Activated CD4-positive, alpha-beta T cell treated with anti-CD3 and anti-CD28 coated beads, Interleukin-2, Interleukin-4, amounts not matched to agents 100 ng/mL and 50 ng/mL, durations not matched to agents 16 hours and 8 hours (primary cell): ENCODE measurements at regions not wholly inside any gene's neighbourhood (a gene's known extent, or its start where the extent isn't known, plus 50 kb on each side); places are given as distances from the start of the nearest gene placed in this dataset.
A peak's percentile ranks its signal among the peaks of the same experiment; 100 is the strongest.
"Not testable (repeated sequence)": the region's sequence is repeated elsewhere in the genome, so short reads cannot be mapped to it uniquely, and the experiment has no call there.

ENCODE experiments used
- DNase-seq: peaks from one replicate; pipeline ENCODE4 v3.0.0-alpha.2; 2020; ENCODE audit warnings: low spot score

DNA sequence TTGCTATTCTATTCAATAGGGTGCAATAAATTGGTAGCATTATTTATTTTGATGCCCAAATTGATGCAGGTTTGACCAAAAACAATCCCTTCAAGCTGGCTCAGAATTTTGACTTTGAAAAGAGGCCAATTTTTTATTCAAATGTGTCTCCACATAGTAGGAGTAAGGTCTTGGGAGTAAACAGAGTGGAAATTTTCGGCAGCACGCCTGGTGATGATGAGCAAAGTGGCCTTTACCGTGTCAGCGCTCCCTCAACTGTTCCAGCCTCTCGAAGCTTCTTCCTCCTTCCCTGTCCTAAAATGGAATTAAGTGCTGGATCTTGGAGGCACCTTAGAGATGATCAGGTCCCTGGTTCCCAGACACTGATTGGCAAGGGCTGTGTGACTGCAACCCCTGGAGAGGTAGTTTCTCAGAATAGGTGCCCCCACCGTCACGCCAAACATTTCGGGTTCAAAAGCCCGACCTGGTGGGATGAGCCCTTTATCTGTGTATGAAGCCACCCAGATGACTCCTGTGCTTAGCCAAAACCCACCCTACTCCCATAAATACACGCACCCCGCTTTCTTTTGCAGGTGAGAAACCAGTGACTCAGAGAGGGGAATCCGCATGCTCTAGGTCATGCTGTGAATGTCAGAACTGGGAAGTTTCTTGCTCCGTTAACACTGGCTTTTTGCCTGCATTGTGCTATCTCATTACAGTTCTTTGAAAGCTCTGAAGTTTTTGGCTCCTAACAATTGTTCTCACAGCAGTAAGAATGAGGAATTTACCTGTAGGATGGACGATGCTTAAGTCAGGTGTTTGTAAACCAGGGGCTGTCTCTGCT, 89.1 kb downstream of the CRYGS start:
- DNase-seq, result no peak

DNA sequence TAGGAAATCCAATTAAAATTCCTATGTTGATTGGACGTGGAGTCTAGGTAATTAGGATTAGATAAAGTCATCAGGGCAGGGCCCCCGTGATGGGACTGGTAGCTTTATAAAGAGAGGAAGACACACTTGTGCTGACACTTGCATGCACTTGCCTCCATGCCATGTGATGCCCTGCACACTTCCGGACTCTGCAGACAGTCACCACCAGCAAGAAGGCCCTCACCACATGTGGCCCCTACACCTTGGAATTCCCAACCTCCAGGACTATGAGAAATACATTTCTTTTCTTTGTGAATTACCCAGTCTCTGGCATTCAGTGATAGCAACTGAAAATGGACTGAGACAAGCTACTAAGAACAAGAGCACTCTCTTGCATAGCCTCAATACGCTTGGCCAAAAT, 90.6 kb downstream of the CRYGS start:
- no peak for DNase-seq

DNA sequence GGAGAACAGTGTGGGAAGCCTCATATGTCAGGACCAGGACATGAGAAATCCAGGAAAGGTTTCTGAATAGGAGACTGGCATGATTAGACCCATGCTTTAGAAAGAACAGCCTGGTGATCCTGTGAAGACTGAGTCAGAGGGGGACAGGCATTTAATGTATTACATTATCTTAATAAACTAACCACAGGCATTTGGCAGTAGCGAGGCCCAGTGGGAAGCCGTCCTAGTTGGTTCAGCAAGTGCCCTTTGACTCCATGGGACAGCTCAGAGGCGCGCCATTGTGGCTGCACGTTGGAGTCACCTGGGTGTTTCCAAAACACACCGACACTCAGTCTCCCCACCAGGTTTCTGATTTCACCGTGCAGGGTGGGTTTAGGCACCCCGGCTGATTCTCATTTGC, 90.5 kb upstream of the DGKG start:
- DNase-seq, result no peak

DNA sequence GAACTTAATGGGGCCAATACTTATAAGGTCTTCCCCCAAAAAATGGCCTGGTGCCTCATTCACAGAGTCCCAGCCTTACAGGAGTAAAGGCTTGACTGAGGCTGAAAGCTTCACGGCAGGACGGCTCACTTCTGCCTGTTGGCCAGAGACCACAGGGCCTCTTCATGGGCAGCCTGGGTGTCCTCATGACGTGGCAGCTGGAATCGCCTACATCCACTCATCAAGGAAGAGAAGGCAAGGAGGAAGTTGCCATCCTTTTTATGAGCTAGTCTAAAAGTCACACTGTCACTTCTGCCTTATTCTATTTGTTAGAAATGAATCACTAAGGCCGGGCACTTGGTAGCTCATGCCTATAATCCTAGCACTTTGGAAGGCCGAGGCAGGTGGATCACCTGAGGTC, 89.3 kb upstream of the DGKG start:
- no peak for DNase-seq

DNA sequence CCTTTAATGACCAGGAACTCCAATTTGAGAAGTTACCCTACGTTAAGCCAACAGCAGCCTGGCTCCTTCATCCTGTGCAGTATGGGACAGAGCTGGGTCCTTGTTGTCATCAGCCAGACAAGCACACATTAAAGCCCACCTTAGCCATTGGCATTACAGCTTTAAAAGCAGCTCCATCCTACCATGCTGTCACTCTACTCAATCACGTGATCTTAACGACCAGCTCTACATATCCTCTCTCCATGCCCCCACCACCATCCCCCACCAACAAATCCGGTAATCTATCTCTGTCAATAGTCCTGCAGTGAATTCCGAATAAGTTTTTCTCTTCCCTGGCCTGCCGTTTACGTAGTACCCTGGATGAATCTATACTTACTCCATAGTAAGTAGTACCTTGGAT, 82.9 kb upstream of the DGKG start:
- no peak for DNase-seq

DNA sequence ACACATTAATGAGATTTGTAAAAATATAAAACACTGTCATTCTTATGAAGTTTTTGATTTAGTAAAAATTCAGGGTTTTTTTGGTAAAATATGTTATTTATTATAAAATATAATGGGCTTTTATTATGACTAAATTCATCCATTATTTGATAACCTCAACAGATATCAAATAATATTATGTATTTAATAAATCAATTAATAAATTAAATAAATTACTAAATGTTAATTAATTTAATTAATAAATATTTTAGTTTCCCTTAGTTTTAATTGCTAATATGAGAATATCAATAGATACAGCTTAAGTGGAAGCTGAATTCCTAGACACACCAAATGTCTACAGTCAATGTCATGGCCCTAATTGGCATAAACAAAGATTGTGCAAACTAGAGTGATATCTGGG, 82.3 kb upstream of the DGKG start:
- no peak for DNase-seq

DNA sequence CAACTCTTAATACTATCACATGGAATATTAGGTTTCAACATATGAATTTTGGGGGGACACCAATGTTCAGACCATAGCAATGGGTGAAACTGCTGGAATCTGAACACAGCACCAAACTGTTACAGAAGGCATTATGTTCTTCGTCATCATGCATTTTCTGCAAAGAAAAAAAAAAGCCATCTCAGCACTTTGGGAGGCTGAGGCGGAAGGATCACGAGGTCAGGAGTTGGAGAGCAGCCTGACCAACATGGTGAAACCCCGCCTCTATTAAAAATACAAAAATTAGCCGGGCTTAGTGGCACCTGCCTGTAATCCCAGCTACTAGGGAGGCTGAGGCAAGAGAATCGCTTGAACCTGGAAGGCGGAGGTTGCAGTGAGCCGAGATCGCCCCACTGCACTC, 80.9 kb upstream of the DGKG start:
- not testable (repeated sequence) for DNase-seq

DNA sequence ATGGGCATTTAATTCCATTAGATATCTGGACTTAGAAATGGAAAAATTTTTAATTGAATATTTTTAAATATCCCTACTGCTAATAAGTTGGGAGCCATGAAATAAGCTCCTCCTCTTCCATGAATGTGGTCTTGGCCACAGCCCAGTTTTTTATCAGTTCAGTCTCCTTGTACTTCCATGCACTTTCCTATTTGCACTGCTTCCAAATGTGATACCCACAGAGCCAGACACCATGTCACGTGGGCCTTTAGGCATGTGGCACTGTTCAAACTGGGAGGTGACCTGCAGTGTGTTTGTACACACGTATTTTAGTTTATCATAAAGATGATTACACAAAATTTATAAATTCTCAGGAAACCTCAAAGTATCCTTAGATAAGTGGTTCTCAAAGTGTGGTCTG, 80.1 kb upstream of the DGKG start:
- no peak for DNase-seq

DNA sequence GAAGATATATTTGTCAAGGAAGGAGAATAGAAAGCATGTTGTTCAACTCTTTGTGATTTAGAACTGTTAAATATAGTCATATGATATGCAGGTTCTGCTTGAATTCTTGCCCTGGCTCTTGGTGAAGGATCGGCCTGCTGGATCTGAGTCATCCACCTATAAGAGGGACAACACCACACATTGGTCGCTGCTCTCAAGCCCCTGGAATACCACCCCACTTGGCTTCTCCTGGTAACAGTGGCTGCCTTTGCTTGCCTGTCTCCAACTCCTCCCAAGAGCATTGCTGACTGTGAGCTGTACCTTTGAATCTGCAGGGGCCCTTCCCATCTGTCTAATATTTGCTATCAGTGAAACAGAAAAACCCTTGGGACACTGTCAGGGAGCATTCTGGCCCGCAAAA, 78.9 kb upstream of the DGKG start:
- DNase-seq, result no peak

DNA sequence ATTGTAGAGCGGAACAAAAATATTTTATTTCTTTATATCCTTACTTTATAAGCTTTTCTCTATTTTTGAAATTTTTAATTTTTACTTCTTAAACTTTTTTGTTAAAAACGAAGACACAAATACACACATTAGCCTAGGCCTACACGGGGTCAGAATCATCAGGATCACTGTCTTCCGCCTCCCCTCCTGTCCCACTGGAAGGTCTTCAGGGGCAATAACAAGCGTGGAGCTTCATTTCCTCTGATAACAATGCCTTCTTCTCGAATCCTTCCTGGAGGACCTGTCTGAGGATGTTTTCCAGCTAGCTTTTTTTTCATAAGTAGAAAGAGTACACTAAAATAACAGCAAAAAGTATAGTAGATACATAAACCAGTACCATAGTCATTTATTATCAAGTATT, 77.7 kb upstream of the DGKG start:
- DNase-seq, result no peak

DNA sequence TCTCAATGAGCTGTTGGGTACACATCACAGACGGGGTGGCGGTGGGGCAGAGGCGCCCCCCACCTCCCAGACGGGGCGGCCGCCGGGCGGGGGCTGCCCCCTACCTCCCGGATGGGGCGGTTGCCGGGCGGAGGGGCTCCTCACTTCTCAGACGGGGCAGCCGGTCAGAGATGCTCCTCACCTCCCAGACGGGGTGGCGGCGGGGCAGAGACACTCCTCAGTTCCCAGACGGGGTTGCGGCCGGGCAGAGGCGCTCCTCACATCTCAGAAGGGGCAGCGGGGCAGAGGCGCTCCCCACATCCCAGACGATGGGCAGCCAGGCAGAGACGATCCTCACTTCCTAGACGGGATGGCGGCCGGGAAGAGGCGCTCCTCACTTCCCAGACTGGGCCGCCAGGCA, 73.3 kb upstream of the DGKG start:
- not testable (repeated sequence) for DNase-seq

DNA sequence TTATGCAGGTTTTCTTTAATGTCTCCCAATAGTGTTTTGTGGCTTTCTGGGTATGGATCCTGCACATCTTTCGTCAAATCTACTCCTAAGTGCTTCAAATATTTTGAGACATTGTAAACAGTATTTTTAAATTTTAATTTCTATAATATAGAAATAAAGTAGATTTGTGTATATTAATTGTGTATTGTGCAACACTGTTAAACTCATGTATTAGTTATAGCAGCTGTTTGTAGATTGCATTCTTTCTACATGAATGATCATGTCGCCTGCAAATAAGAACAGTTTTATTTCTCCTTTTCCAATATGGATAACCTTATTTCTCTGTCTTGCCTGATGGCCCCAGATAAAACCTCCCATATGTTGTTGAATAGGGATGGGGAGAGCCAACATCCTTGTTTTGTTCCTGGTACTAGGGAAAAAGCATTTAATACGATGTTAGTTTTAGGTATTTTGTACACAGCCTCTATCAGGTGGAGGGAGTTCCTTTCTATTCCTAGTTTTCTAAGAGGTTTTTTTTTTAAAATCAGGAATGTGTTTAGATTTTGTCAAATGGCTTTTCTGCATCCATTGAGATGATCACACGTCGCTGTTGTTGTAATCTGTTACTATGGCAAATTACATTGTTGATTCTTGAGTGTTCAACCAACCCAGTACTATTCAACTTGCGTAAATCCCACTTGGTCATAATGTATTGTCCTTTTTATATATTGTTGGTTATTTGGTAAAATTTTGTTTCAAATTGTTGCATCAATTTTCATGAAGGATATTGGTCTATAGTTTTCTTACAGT, 71.1 kb upstream of the DGKG start:
- no peak for DNase-seq

DNA sequence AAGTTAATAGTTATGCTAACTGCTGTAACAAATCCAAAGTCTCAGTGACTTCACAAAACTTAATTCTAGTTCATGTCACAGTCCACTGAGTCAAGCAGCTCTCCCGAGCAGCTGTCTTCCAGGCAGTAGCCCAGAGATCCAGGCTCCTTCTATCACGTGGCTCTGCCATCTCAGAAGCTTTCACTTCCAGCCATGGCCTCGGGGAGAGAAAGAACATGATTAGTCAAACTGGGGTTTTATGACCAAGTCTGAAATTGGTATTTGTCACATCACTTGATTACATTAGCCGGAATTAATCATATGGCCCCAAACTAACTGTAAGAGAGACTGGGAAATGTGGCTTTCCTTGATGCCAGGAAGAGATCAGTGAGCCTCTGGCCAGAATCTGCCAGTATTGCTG, 70.2 kb upstream of the DGKG start:
- peak; percentile 68 for DNase-seq

DNA sequence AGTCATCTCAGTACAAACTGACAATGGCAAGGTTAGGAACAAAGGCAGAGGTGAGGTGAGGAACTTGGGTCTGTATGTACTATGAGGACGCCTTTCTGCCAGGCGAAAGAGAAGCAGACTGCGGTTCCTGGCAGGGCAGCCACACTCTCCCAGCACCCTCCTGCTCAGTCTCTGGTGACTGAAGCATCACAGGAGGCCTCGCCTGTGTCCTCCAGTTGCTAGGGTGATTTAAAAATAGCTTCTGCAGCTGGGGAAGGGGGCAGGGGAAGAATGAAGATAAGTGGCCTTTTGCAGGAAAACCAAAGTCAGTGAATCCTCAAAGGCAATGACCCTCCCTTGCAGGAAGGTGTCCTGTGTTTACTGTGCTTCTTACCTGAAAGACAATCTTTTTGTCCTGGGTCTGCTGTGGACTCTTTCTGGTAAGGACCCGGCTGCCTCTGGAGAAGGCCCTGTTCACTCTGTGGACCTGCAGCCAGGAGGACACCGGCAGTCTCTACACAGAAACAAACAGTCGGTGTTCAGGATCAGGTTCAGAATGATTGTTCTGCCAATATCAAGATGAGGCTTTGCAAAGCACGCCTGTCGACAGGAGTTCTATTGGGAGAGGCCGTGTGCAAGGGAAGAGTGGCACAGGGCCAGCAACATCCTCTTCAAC, 65.7 kb upstream of the DGKG start:
- no peak for DNase-seq

DNA sequence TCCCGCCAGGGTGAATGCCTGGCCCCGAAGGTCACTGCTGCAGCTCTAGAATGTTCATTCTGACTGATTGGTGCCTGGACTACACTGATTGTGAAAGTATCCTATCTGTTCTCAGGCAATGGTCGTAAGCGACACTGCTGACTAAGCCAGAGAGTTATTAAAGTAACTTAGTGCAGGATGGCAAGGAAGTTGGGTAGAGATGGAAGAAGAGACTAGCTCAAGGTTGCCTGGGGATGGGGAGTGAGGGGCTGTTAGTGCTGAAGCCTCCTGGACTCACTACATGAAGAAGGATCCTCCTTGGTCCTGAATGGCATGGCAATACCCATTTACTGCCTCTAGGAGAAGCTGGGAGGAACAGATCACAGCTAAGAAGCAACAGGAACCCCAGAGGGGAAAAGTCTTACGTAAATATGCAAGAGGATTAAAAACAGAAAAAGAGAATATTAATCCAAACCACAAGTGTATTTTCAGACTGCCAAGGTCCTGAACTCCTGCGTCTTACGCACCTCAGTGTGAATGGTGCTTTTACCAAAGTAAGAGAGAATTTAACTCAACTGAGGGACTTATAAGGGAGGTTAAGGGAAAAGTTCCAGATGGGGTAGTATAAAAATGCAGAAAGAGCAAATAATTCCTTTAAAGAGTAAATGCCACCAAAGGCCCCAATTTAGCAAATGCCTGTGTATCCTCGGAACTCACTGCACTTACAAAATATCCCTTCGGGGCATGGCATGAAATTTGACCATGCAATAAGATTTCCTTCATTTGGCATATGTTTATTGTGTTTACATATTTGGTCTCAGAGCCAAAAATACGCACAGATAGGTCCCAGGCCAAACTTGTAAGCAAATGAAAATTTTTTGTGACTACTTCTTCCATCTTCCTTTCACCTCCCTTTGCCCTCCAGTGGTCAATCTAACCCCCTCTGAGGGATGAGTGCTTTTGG, 64.0 kb upstream of the DGKG start:
- peak; percentile 23 for DNase-seq

DNA sequence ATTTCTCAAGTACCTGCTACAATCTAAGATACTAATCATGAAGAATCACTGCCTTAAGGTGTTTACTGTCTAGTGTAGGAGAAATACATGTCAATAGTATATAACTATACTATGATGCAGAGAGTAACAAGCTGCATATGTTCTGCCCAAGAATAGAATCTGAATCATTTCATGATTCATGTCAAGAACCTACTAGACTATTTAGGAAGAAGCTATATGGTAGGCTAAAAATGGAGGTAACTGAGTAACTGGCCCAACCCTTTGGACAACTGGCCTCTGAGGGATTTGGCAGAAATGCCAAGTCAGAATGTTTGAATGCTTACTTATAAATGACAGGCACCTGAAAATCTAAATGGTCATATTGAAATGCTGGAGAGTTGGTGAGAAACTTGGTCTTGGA, 59.9 kb upstream of the DGKG start:
- no peak for DNase-seq

DNA sequence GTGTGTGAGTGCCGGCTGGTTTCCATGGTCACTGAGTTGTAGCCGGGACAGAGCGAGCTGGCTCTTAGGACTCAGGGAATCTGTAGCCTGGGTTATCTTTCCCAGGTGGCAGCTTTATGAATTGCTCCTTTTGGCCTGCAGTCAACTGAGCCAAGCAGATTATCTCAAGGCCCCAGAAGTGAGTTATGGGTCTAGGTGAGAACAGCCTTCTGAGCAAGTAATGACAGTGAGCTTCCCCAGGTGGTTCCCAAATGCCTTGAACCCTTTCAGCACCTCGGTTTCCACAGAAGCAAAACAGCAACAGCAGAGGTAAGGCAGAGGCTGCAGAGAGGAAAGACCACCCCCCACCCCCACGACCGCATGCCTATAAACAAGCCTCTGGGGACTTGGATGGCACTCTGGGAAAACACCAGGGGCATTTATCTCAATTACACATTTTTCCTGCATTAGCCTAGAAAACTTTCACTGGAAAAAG, 56.7 kb upstream of the DGKG start:
- DNase-seq, result no peak

DNA sequence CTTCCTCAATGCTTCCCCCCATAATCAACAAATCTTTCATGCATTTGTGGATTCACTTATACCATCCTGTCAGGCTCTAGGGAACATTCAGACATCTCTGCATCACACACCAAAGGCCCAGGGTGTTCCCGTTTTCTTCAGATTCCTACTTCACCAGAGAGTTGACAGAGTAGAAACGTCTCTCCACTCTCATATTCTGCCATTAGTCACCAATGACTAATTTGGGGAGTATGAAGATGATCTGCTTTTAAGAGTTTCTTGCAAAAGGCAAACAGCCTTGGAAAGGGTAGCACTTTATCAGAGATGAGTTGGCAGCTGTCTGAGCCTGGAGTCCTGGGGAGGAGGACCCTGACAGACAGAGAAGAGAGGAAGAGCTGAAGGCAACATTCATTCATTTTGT, 55.8 kb upstream of the DGKG start:
- DNase-seq, result peak; percentile 62

DNA sequence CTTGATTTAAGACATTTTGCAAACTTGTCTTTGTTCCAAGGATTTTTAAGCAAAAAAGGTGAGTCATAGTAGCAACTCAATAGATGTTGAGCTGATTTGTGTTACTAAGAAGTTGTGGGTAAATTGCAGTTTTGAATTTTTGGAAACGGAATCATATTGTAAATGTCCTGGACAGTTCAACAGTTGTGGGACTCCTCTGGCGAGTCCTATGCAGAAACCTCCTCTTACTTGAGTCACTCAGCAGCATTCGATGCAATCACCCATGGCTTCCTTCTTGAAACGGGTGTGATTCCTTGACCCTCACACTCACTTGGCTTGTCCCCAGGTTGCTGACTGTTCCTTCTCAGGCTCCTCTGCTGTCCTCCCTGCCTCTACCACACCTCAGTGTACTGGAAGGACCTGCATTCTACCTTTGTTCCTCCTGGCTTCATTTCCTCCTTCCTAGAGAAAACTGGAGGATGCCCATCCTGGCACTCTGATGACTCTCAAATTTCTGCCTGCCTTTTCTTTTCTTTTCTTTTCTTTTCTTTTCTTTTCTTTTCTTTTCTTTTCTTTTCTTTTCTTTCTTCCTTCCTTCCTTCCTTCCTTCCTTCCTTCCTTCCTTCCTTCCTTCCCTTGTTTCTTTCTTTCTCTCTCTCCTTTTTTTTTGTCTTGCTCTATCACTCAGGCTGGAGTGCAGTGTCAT, 52.8 kb upstream of the DGKG start:
- DNase-seq, result no peak

DNA sequence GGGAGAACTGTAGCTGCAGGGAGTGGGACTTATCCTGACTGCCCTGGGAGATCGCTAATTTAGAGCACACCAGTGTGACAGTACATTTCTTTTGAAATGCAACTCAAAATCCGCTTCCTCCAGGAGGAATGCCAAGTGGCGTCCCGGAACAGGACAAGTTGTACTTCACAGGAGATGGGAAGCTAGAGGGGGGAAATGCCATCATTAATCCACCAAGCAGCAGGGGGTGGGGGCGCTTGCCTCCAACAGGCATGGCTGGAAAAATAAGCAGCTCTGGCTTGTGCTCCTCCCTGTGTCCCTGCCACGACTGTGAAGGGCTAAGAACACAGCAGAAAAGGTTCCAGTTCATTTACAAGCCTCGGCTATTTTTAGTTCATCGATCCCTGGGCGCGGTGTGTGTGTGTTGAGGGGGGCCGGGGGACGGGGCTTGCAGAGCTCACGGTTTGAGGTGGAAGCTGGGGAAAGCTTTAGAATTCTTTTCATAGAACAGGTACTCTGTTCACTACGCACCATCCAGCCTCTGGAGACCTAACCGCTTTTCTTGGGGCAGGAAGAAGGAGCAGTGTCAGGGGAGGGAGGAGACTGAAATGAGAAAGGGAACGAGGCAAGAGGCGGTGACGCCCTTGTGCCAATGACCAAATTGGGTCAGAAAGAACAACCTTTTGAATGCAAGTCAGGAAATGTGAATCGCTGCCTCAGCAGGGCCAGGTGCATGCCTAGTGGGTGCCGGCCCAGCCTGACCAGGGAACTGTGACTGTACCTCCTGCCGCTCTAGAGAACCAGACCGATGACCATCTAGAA, 51.8 kb upstream of the DGKG start:
- DNase-seq, result peak; percentile 31
